IPS-18c (cell line): ENCODE measurements at regions not wholly inside any gene's neighbourhood (a gene's known extent, or its start where the extent isn't known, plus 50 kb on each side); places are given as distances from the start of the nearest gene placed in this dataset.

Experiments
- H3K4me3 ChIP-seq: 2 replicates; pipeline ENCODE4 v1.7.0; 2013; ENCODE audit warnings: low read depth, mild to moderate bottlenecking, low read length, moderate library complexity; ENCODE audit not compliant: insufficient read depth
- H3K9me3 ChIP-seq: one replicate; pipeline ENCODE4 v1.6.1; 2013; ENCODE audit warnings: mild to moderate bottlenecking, low read length, moderate library complexity; ENCODE audit not compliant: control insufficient read depth, insufficient read depth

- Histone ChIP-seq H3K9me3 (peaks cover 2% of the 10 kb centered on the region), H3K4me3 (no peak overlapping the region)
These were observed 231.6 kb downstream of the MATN1 start for GRCh38 chr1:30491831-30492230.

DNA sequence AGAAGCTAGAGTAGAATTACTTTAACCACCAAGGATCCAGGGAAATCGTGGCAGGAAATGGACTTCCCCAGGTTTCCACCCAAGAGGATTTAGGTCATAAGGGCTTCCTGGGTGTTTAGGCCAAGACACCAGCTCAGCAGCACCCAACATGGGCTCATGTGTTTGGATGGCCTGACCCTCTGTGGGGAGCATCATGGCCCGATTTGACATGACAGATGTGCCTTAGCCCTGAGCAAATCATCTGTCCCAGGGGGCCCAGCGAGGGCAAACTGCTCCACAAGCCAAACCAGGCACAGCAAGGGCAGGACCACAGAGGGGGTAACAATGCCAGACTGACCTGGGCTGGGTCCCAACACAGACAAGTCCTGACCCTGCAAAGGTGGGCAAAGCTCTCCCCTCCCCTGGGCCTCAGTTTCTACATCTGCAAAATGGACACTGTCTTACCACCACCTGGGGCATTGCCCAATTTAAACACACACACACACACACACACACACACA is 232.8 kb downstream of the MATN1 start:
- no peak overlapping the region for H3K4me3 ChIP-seq
- H3K9me3 ChIP-seq, result peaks cover 5% of the 10 kb centered on the region

DNA sequence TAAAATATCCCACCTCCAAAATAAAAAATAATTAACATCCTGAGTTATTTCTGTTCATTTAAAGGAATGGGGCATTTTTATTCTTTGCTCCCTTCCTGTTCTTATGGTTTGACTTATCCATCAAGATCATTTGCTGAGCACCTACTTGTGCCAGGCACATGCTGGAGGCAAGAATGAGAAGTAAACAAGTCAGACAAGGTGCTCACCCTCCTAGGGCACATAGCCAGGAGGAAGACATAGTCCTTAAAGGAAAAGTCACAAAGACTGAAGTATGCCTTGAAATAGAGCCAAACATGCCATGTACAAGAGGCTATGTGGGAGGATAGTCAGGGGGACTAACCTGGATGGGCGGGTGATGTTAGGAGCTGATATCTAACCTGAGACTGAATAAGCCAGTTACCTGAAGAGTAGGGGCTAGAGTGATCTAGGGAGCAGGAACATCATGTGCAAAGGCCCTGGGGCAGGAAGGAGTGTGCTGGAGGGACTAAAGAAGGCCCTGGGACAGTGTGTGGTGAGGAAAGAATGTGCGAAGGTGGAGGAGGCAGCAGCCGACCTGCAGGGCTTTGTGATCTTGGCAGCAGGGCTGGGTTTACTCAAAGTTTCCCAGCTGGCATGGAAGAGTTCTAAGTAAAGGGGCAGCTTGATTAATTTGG is 233.5 kb downstream of the MATN1 start:
- Histone ChIP-seq H3K4me3 (no peak overlapping the region), H3K9me3 (peaks cover 8% of the 10 kb centered on the region)

- H3K9me3 ChIP-seq, result peaks cover 9% of the 10 kb centered on the region
- H3K4me3 ChIP-seq, result no peak overlapping the region
These were observed 235.0 kb downstream of the MATN1 start for GRCh38 chr1:30488324-30488913.

DNA sequence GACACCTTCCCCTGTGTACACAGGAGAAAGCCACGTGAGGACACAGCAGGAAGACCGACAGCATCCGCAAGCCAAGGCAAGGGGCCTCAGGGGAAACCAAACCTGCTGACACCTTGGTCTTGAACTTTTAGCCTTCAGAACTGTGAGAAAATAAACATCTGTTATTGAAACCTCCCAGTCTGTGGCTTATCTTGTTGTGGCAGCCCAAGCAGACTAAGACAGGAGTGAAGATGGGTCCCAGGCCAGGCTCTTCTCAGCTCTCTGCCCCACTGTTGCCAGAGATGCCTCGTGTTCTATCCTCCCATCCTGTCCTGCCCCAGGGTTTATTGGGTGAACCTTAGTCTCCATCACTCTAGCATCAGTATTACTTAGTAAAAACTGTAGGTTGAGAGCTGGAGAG is 236.3 kb downstream of the MATN1 start:
- Histone ChIP-seq H3K4me3 (no peak overlapping the region), H3K9me3 (peaks cover 13% of the 10 kb centered on the region)

- Histone ChIP-seq H3K9me3 (peaks cover 22% of the 10 kb centered on the region), H3K4me3 (no peak overlapping the region)
These were observed 238.3 kb downstream of the MATN1 start for GRCh38 chr1:30485072-30485471.

DNA sequence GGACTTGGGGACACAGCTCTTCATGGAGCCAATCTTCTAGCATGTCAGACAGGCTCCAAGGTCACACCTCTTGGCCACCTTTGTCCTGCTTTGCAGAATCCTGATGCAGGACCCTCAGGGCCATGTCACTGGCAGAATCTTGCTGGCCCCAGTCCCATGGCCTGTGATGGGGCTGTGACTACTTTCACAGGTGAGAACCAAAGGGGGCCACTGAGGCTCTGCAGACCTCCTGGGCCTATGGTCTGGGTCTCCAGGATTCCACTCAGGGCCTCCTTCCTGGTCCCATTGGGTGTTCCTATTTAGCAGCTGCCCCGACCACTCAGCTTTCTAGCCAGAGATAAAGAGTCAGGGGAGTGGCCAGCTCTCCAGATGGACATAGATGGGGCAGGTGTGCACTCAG is 238.7 kb downstream of the MATN1 start:
- Histone ChIP-seq H3K9me3 (peaks cover 25% of the 10 kb centered on the region), H3K4me3 (no peak overlapping the region)

- Histone ChIP-seq H3K4me3 (no peak overlapping the region), H3K9me3 (peaks cover 19% of the 10 kb centered on the region)
These were observed 243.8 kb downstream of the MATN1 start for GRCh38 chr1:30479575-30479974.

- Histone ChIP-seq H3K4me3 (no peak overlapping the region), H3K9me3 (peaks cover 19% of the 10 kb centered on the region)
These were observed 244.4 kb downstream of the MATN1 start for GRCh38 chr1:30478799-30479563.

DNA sequence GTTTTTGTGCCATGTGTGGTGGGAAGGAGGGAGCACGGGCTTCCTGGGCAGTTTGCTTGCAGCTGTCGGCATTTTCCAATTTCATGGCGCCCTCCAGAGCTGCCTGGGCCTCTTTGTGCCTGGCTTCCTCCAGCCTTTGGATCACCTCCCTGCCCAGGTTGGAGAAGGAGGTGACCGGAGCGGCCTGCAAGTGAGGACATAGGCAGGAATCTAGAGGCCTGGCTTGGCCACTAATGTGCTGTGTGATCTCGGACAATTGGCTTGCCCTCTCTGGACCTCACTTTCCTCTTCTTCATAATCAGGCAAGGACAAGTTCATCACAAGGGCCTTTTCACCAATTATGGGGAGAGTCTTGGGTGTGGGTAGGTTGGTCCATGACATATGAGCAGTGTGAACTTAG is 245.1 kb downstream of the MATN1 start:
- Histone ChIP-seq H3K4me3 (no peak overlapping the region), H3K9me3 (peaks cover 19% of the 10 kb centered on the region)

- Histone ChIP-seq H3K4me3 (no peak overlapping the region), H3K9me3 (peaks cover 19% of the 10 kb centered on the region)
These were observed 245.8 kb downstream of the MATN1 start for GRCh38 chr1:30477588-30477987.

GRCh38 chr1:30476911-30477459 is 246.4 kb downstream of the MATN1 start:
- Histone ChIP-seq H3K4me3 (no peak overlapping the region), H3K9me3 (peaks cover 14% of the 10 kb centered on the region)

- no peak overlapping the region for H3K4me3 ChIP-seq
- H3K9me3 ChIP-seq, result peaks cover 9% of the 10 kb centered on the region
These were observed 246.9 kb downstream of the MATN1 start for GRCh38 chr1:30476476-30476875.

DNA sequence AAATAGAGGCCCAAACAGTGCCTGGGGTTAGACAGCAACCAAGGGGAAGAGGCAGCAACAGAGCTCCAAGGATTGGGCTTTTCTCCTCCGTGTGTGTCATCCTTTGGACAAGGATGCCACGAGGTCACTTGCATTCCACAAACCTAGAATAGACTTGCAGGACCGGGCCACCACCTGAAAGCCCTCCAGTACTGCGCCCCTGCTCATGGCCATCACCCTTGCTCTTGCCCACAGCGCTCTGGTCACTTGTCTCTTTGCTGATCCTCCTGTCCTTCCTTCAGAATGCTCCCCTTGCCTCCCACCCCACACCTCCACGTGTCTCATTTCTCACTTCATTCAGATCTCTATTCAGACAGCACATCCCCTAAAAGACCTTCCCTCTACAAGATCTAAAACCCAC is 247.4 kb downstream of the MATN1 start:
- Histone ChIP-seq H3K9me3 (peaks cover 7% of the 10 kb centered on the region), H3K4me3 (no peak overlapping the region)

DNA sequence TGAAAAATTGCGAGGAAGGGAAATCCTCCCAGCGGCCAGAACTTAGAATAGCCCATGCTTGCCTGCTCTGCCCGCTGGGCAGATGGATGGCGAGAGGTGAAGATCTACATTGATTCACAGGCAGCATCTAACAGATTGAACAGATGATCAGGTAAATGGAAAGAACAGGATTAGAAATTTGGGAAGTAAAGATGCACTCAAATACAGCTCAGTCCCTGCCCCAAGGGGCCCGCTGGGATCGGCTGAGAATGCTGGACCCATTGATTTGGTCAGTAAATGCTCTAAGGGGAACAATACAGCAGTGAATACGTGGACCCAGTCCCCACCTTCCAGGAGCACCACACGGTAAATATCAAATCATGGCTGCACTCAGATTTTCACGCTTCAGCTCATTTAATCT is 248.2 kb downstream of the MATN1 start:
- Histone ChIP-seq H3K9me3 (peaks cover 3% of the 10 kb centered on the region), H3K4me3 (no peak overlapping the region)

DNA sequence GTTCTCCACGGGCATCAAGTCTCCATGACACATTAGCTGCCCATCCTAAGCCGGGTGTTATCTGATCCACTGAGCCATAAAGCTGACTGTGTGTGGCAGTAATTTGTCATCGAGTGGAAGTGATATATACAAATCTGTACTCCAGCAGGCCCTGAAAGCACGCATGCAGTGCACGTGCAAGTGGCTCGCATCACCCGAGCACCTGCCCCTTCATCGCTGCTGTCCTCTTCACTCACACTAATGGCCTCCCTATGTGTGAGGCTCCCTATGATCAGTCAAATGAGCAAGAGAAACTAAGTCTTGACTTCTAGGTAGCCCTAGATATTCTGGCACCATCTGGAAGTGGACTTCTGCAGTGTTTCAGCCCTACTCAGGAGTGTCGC is 248.6 kb downstream of the MATN1 start:
- Histone ChIP-seq H3K4me3 (no peak overlapping the region), H3K9me3 (no peaks in the 10 kb centered on the region)

GRCh38 chr1:30473922-30474817 is 249.2 kb downstream of the MATN1 start:
- H3K9me3 ChIP-seq, result no peaks in the 10 kb centered on the region
- H3K4me3 ChIP-seq, result no peak overlapping the region
